Right lobe of liver (tissue), 4 donors: ENCODE measurements at regions not wholly inside any gene's neighbourhood (a gene's known extent, or its start where the extent isn't known, plus 50 kb on each side); places are given as distances from the start of the nearest gene placed in this dataset.

Experiments
- POLR2A ChIP-seq: fragments of 450-650 bp; IDR thresholded peaks from one replicate; pipeline ENCODE4 v1.6.1; 2017; ENCODE audit warnings: antibody characterized with exemption, mild to moderate bottlenecking
- TF ChIP-seq, protein P1 (sequence below), 4 donors: fragments of 200-600 bp in 3 of 4; fragments of 450-650 bp in 1 of 4; IDR thresholded peaks; one replicate each; pipeline versions ENCODE4 v1.5.1 to v1.8.0; 2016 to 2022; ENCODE audit warnings: antibody characterized with exemption in 4 of 4, mild to moderate bottlenecking in 2 of 4
- donor health status: DM: no; HTN: no; CAD: no.
- donor health status: DM: no; HTN: no; CAD: no.
- donor health status: DM: no; HTN: yes; CAD: no.

DNA sequence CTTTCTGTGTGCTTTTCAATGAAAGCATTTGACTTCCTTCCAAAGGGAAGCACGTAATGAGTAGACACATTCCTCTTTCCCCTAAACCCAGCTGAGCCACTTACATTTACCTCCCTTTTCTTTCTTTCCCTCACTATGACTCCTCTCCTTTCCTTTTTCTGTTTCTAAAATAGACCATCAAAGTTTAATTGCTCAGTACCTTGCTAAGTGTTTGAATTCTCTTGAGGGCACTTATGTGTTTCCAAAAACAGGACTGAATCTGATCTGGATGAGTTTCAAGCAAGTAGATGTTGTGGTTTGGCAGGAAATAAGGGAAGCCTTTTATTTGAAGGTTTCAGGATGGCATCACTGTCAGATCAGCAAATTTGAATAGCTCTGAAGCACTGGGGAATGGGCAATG lies 396.2 kb downstream of the REEP3 start:
- TF ChIP-seq POLR2A = no peak
- TF ChIP-seq, protein P1, sequence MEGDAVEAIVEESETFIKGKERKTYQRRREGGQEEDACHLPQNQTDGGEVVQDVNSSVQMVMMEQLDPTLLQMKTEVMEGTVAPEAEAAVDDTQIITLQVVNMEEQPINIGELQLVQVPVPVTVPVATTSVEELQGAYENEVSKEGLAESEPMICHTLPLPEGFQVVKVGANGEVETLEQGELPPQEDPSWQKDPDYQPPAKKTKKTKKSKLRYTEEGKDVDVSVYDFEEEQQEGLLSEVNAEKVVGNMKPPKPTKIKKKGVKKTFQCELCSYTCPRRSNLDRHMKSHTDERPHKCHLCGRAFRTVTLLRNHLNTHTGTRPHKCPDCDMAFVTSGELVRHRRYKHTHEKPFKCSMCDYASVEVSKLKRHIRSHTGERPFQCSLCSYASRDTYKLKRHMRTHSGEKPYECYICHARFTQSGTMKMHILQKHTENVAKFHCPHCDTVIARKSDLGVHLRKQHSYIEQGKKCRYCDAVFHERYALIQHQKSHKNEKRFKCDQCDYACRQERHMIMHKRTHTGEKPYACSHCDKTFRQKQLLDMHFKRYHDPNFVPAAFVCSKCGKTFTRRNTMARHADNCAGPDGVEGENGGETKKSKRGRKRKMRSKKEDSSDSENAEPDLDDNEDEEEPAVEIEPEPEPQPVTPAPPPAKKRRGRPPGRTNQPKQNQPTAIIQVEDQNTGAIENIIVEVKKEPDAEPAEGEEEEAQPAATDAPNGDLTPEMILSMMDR (IDR thresholded peaks at IDR 0.05) = no peak
